H1 (cell line): ENCODE measurements at regions not wholly inside any gene's neighbourhood (a gene's known extent, or its start where the extent isn't known, plus 50 kb on each side); places are given as distances from the start of the nearest gene placed in this dataset.

ENCODE experiments used
- ATF2 ChIP-seq: IDR thresholded peaks from 2 replicates; pipeline ENCODE4 v1.6.1; 2012; ENCODE audit warnings: low read length, inconsistent platforms
- CBX5 ChIP-seq: fragments of 300-800, 300-1000 bp; sonication (generic); IDR thresholded peaks from 2 replicates; pipeline ENCODE4 v1.7.1; 2016; ENCODE audit warnings: antibody characterized with exemption, low read length, low read depth
- CHD7 ChIP-seq: fragments of 300-600 bp; sonication (generic); IDR thresholded peaks from 2 replicates; pipeline ENCODE4 v1.7.1; 2012; ENCODE audit warnings: low read length, moderate library complexity, mild to moderate bottlenecking, inconsistent platforms; ENCODE audit not compliant: insufficient replicate concordance
- CTCF ChIP-seq, 3 experiments: IDR thresholded peaks; 1 replicate in 2 of 3; 2 replicates in 1 of 3; pipeline versions ENCODE4 v1.5.1 to v1.6.1; 2011; ENCODE audit warnings: low read length in 3 of 3, mild to moderate bottlenecking in 3 of 3, inconsistent platforms in 2 of 3, low read depth in 1 of 3, moderate library complexity in 1 of 3; ENCODE audit not compliant: insufficient read depth in 1 of 3; ENCODE audit errors: control extremely low read depth in 1 of 3
- PHF8 ChIP-seq: fragments of 200-600 bp; sonication (generic); conservative IDR thresholded peaks from 2 replicates; pipeline ENCODE4 v1.7.1; 2012; ENCODE audit warnings: low read depth, mild to moderate bottlenecking, inconsistent platforms, low read length, moderate library complexity
- POLR2AphosphoS5 ChIP-seq: IDR thresholded peaks from 2 replicates; pipeline ENCODE4 v1.6.1; 2011; ENCODE audit warnings: low read depth, low read length
- SRF ChIP-seq: IDR thresholded peaks from 2 replicates; pipeline ENCODE4 v1.6.1; 2011; ENCODE audit warnings: mild to moderate bottlenecking, low read depth, low read length, moderate library complexity
- TEAD4 ChIP-seq: IDR thresholded peaks from 2 replicates; pipeline ENCODE4 v1.6.1; 2012; ENCODE audit warnings: low read depth, low read length, inconsistent platforms, mixed read lengths
- YY1 ChIP-seq: IDR thresholded peaks from 2 replicates; pipeline ENCODE4 v1.6.1; 2011; ENCODE audit warnings: low read depth, mild to moderate bottlenecking, low read length

GRCh38 chr9:135204177-135204576 lies 116.7 kb downstream of the OLFM1 start:
- TF ChIP-seq CHD7 = no peak
- no peak for TF ChIP-seq CTCF (IDR thresholded peaks at IDR 0.05; ENCODE audit: control extremely low read depth in 1 of 3, insufficient read depth in 1 of 3, low read depth in 1 of 3, low read length in 3 of 3)
- TF ChIP-seq YY1 = no peak
- TF ChIP-seq CBX5 = no peak
- no peak for TF ChIP-seq ATF2
- TF ChIP-seq POLR2AphosphoS5 = no peak
- TF ChIP-seq PHF8 = no peak
- TF ChIP-seq SRF = no peak
- TF ChIP-seq TEAD4 = no peak
